DLD1 (cell line): ENCODE measurements at regions not wholly inside any gene's neighbourhood (a gene's known extent, or its start where the extent isn't known, plus 50 kb on each side); places are given as distances from the start of the nearest gene placed in this dataset.

ENCODE experiments used
- in situ Hi-C: cut with HindIII; loops from 2 replicates; pipeline ENCODE4 v1.10.0; 2017; ENCODE audit warnings: low sequenced_read_pairs

DNA sequence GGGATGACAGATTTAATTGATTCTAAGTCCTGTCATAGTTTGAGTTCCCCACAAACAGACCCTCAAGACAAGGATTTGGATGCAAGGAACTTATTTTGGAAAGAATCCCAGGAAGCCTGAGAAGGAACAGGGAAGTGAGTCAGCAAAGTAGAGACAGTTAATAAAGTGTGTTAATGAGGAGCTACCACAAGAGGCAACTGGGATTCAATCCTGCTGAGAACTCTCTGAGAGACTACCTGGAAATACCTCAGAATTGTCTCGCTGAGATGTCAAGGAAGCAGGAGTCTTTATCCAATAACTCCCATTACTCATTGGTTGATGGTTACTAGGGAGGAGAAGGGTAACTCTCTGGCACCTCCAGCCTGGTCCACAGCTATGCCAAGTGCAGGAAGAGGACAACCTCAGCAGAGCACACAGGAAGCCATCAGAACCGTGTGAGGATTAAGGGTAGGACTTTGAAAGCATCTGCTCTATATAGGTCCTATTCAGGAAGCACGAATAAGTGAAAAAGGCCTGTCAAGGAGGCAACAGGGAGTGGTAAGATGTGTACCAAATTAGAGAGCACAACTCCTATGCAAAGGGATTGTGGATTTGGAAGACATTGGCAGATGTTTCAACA lies 311.1 kb upstream of the KCNH8 start:
- in situ Hi-C loops, result no loop called here

DNA sequence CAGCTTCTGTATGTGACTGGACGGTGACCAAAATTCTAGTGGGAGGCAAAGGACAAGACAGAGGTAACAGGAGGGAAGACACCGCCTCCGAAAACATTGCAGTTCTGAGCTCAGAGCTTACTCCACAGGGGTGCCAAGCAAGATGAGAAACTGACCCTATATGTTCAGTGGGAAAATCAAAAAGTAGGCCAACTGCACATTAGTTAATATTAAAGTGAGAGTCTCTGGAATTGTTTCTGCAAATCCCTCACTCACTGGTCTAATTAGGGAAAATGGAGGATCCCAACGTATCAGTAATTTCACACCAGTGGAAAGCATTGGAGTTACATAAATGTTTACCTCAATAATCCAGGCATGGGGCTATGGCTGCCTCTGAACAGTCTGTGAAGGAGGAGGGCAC lies 313.3 kb upstream of the KCNH8 start:
- in situ Hi-C loops, result no loop called here

GRCh38 chr3:18830087-18830486 lies 318.2 kb upstream of the KCNH8 start:
- in situ Hi-C loops, result no loop called here

DNA sequence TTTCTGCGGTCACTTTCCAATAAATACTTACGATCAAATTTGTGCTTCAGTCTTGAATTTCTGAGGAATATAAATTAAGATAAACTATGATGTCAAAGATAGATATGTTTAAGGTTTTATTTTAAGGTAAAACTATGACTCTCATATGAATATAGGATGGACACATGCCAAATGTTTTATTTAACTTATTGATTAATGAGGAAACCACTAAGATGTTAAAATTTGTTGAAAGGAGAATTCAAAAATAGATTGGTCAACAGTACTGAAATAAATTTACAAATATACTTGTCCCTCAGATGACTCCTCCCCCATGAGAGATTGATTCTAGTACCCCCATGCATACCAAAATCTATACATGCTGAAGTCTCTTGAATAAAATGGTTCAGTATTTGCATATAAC lies 319.7 kb upstream of the KCNH8 start:
- in situ Hi-C loops, result no loop called here

GRCh38 chr3:18827664-18828063 lies 320.6 kb upstream of the KCNH8 start:
- in situ Hi-C loops, result no loop called here

DNA sequence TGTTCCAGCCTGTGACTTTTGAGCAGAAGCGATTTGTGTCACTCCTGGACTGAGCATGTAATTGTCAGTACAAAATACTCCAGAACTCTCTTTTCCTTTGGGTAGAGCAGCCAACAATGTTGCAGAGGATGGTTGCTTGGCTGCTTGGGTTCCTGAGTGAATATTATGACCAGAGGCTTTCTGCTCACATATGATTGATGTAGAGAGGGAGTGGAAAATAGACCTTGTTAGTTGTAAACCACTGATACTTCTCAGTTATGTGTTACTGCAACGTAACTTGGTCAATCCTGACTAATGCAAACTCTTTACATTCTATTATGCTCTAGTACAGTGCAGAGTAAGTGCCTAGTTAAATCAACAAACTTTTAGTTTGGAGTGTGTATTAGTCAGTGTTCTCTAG lies 322.6 kb upstream of the KCNH8 start:
- in situ Hi-C loops, result no loop called here

DNA sequence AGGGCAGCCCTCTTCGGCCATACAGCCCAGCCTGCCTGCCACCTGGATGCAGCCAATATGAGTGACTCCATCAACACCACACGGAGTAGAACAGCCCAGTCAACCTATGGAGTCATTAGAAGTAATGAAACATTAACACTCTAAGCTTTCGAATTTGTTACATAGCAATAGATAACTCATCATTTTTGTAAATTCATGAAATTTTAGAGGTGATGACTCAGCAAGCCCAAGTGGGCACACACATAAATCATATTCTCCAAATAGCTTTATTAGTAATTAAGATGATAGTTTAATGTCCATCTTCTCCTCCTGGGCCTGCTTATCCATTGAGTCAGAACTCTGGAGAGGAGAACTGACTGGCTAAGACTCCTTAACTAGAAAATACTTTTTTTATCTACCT lies 335.0 kb upstream of the KCNH8 start:
- in situ Hi-C loops, result no loop called here

DNA sequence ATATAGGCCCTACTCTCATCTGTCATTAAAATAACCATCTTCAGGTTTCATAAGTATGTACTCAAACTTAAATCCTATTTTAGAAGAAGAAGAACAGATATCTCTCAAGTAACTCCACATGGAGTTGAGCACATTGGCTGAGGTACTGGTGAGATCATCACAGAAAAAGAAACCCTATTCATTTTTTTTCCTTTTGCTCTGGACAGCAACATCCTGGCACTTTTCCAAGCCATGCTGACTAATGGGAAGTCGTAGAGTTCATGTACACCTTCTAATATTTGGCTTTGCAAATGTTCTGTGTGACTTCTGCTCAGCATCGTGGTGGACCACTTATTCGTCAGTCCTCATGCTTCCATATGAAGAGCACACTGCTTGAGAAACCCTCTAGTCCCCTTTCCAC lies 336.0 kb upstream of the KCNH8 start:
- in situ Hi-C loops, result no loop called here

DNA sequence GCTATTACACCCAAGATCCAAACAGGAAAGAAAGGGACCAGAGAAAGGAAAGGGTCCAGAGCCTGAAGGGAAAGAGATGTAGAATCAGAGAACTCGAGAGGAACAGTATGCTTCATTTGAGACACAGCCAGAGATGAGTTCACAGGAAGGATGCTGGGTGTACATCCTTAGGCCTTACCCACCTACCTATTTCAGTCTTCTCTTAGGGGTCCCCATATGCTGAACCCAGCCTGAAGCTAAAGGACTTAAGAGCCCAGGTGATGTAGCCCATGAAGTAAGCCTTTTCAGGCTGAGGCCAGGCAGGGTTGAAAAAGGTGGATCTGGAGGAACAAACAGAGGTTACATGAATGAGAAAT lies 338.0 kb upstream of the KCNH8 start:
- in situ Hi-C loops, result no loop called here

DNA sequence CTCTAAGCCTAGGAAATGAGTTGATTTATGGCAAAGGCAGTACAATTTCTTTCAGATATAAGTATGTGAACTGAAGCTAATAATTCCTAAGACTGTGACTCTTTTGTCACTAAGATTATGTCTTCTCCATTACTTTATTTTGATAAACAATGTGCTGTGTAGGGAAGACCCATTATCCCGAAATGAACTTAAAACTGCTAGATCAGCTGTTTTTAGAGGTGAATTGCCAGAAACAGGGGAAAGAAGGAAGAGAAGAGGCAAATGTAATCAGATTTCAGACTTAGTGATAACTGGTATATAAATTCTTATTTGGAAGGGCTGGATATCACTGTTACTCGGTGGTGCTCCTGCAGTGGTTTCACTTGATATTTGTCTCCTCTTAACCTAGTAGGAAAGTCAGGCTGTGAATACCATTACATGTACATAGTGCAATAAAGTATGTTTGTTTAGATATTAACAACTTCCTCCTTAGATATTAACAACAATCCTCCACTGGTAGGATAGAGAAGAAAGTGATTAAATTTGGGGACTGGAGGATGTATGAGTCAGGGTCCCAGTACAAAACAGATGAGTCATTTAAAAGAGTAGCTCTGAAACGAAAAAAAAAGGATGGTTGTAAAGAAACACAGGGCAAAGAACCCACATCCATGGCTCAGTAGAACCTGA lies 338.5 kb upstream of the KCNH8 start:
- in situ Hi-C loops, result no loop called here

DNA sequence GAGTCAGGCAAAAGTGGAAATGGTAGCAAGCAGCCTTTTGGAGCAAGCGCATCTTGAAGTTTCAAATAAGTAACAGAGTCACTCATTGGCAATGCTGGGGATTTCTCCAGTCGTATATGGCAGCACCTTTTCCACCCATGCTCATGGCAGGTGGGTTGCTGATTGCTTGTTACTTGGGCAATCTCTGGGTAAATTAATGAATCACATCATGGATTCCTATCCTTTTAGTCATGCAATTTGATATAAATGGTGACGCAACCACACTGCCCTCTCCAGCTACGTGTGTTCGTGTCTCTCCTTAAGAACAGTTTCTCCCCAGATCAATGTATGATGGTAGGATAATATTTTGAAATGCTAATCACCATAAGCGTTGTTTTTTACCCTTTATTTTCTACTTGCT lies 339.9 kb upstream of the KCNH8 start:
- in situ Hi-C loops, result no loop called here

GRCh38 chr3:18807593-18807992 lies 340.7 kb upstream of the KCNH8 start:
- in situ Hi-C loops, result no loop called here

DNA sequence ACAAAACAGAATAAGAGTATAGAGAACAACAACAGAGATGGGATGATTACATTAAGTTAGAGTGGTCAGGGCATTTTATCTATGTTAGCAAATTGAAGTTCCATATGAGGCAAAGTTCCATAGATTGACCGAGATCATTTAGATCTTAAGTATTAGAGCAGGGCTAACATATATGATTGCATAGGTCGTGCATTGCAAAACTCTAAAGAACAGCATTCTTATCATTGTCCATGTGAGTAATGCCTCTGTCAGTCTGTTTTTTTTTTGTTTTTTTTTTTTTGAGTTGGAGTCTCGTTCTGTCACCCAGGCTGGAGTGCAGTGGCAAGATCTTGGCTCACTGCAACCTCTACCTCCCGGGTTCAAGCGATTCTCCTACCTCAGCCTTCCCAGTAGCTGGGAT lies 341.7 kb upstream of the KCNH8 start:
- in situ Hi-C loops, result no loop called here

- in situ Hi-C loops, result no loop called here
Measured at GRCh38 chr3:18797378-18797777, 350.9 kb upstream of the KCNH8 start.

- in situ Hi-C loops, result no loop called here
Measured at GRCh38 chr3:18795078-18795477, 353.2 kb upstream of the KCNH8 start.

DNA sequence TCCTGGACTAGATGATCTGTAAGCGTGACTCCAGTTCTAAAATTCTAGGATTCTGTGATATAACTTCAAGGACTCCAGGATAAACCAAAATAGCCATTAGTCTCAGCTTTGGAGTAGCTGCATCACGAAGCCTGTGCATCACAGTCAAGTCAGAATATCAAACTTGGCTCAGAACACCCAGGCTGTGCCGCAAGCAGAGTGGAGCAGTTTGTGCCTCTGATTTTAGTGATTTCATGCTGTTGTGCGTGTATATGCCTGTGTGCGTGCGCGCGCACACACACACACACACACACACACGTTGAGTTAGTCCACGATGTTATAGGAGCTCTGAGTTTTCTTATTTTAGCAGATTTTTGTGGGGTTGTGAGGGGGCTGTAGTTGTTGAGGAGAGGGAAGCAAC lies 356.6 kb upstream of the KCNH8 start:
- in situ Hi-C loops, result no loop called here

GRCh38 chr3:18791182-18791581 lies 357.1 kb upstream of the KCNH8 start:
- in situ Hi-C loops, result no loop called here

- in situ Hi-C loops, result no loop called here
Measured at GRCh38 chr3:18790384-18790783, 357.9 kb upstream of the KCNH8 start.

- in situ Hi-C loops, result no loop called here
Measured at GRCh38 chr3:18789734-18790133, 358.6 kb upstream of the KCNH8 start.

DNA sequence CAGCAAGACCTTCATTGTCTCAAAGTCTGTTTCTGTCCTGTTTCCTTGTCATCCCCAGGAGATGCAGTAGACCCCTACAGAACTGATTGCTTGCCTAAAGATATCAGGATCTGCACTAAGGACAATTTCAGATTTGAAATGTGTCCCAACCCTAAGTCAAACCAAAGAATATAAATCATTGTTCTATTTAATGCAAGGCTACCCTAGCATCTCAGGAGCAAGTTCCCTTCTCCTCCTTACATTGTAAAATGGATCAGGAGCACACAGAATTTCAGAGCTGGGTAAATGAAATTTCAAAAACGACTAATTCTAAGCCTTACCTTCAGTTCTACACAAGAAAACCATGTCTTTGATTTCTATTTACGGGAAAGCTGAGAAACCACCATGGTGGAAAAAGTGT lies 360.9 kb upstream of the KCNH8 start:
- in situ Hi-C loops, result no loop called here

- in situ Hi-C loops, result no loop called here
Measured at GRCh38 chr3:18786650-18787323, 361.5 kb upstream of the KCNH8 start.

DNA sequence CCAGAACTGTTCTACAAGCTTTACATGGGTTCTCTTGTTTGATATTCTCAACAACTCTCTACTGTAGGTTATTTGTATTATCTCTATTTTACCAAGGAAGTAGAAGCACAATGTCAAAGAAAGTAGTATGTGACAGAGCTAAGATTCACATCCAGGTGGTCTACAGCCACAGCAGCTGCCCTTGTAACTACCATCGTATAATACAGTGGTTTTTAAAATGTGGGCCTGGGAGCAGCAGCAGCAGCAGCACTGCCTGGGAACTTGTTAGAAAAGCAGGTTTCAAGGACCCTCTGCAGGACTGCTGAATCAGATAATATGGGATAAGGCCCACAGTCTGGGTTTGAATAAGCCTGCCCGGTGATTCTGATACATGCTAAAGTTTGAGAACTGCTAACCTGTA lies 357.1 kb upstream of the SATB1 start:
- in situ Hi-C loops, result no loop called here

DNA sequence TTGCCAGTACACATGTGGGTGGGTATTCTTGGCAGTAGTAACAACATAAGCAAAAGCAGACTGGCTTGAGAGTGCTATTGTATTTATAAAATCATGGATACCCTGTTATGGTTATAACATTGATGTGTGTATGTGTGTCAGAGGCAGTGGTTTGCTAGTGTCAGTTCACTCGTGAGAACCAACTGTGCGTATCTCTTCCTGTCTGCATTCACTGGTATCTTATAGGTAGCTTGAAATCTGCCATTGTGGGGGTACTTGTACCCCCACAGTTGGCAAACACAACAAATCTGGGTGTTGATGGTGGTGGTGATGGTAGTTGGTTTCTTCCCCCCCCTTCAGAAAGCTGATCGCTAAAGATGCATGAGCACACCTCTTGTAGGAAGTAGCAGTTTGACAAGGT lies 355.8 kb upstream of the SATB1 start:
- in situ Hi-C loops, result no loop called here
